Stimulated activated CD4-positive, alpha-beta T cell treated with anti-CD3 and anti-CD28 coated beads, Interleukin-15, amount 100 ng/mL, for 48 hours (primary cell): ENCODE measurements at regions not wholly inside any gene's neighbourhood (a gene's known extent, or its start where the extent isn't known, plus 50 kb on each side); places are given as distances from the start of the nearest gene placed in this dataset.
"Not testable (repeated sequence)": the region's sequence is repeated elsewhere in the genome, so short reads cannot be mapped to it uniquely, and the experiment has no call there.

Experiments
- DNase-seq, 2 donors: peaks; one replicate each; pipeline ENCODE4 v3.0.0-alpha.2; 2020; ENCODE audit warnings: low read depth in 2 of 2

GRCh38 chr6:134560019-134560418 is 242.1 kb upstream of the SGK1 start:
- DNase-seq: no peak

- no peak for DNase-seq
Observed at GRCh38 chr6:134557509-134557908, 239.6 kb upstream of the SGK1 start.

GRCh38 chr6:134555672-134556071 is 237.8 kb upstream of the SGK1 start:
- DNase-seq: no peak

GRCh38 chr6:134553936-134554335 is 236.0 kb upstream of the SGK1 start:
- no peak for DNase-seq

GRCh38 chr6:134551245-134551960 is 233.5 kb upstream of the SGK1 start:
- no peak for DNase-seq

- DNase-seq: no peak
Observed at GRCh38 chr6:134550604-134551003, 232.7 kb upstream of the SGK1 start.

- DNase-seq: no peak
Observed at GRCh38 chr6:134549854-134550253, 231.9 kb upstream of the SGK1 start.

- DNase-seq: no peak
Observed at GRCh38 chr6:134546962-134547645, 229.2 kb upstream of the SGK1 start.

- no peak for DNase-seq
Observed at GRCh38 chr6:134544737-134545136, 226.8 kb upstream of the SGK1 start.

GRCh38 chr6:134543128-134543527 is 225.2 kb upstream of the SGK1 start:
- DNase-seq: no peak

- no peak for DNase-seq
Observed at GRCh38 chr6:134541001-134541400, 223.1 kb upstream of the SGK1 start.

GRCh38 chr6:134539865-134540323 is 222.0 kb upstream of the SGK1 start:
- DNase-seq: no peak

GRCh38 chr6:134537765-134538164 is 219.9 kb upstream of the SGK1 start:
- DNase-seq: not testable (repeated sequence)

- no peak for DNase-seq
Observed at GRCh38 chr6:134537146-134537555, 219.2 kb upstream of the SGK1 start.

- DNase-seq: no peak
Observed at GRCh38 chr6:134535831-134536230, 217.9 kb upstream of the SGK1 start.

GRCh38 chr6:134534708-134535149 is 216.8 kb upstream of the SGK1 start:
- DNase-seq: no peak

- no peak for DNase-seq
Observed at GRCh38 chr6:134533991-134534390, 216.1 kb upstream of the SGK1 start.

GRCh38 chr6:134532694-134533624 is 215.0 kb upstream of the SGK1 start:
- DNase-seq: no peak

- no peak for DNase-seq
Observed at GRCh38 chr6:134531611-134532010, 213.7 kb upstream of the SGK1 start.

- no peak for DNase-seq
Observed at GRCh38 chr6:134531188-134531551, 213.3 kb upstream of the SGK1 start.

GRCh38 chr6:134529921-134530320 is 212.0 kb upstream of the SGK1 start:
- no peak for DNase-seq

- no peak for DNase-seq
Observed at GRCh38 chr6:134529305-134529704, 211.4 kb upstream of the SGK1 start.
